Activated CD4-positive, alpha-beta memory T cell treated with anti-CD3 and anti-CD28 coated beads, Interleukin-2, amount 10 ng/mL, durations not matched to agents 7 days and 5 days (primary cell): ENCODE measurements at regions not wholly inside any gene's neighbourhood (a gene's known extent, or its start where the extent isn't known, plus 50 kb on each side); places are given as distances from the start of the nearest gene placed in this dataset.

Experiments used
- CTCF ChIA-PET: fragments of 350-600 bp; sonication (Branson Sonifier 250); formaldehyde crosslinking; loops from one replicate; lab custom pipeline; 2021; ENCODE audit warnings: antibody characterized with exemption, inconsistent platforms; lab: Charles Lee
- POLR2A ChIA-PET: fragments of 350-600 bp; sonication (Branson Sonifier 250); formaldehyde crosslinking; loops from one replicate; lab custom pipeline; 2021; ENCODE audit warnings: antibody characterized with exemption; lab: Charles Lee
- DNase-seq: peaks from one replicate; pipeline ENCODE4 v3.0.0-alpha.2; 2020
- H3K27ac Mint-ChIP-seq: one replicate; pipeline ENCODE4 v1.8.0; 2021; ENCODE audit warnings: mild to moderate bottlenecking, mixed read lengths
- H3K27me3 Mint-ChIP-seq: one replicate; pipeline ENCODE4 v1.8.0; 2021; ENCODE audit warnings: mixed read lengths
- H3K36me3 Mint-ChIP-seq: one replicate; pipeline ENCODE4 v1.8.0; 2021; ENCODE audit warnings: low read depth, mixed read lengths
- H3K4me1 Mint-ChIP-seq: one replicate; pipeline ENCODE4 v1.8.0; 2021; ENCODE audit warnings: mixed read lengths
- H3K4me3 Mint-ChIP-seq: one replicate; pipeline ENCODE4 v1.8.0; 2021; ENCODE audit warnings: mild to moderate bottlenecking, mixed read lengths
- H3K9me3 Mint-ChIP-seq: one replicate; pipeline ENCODE4 v1.8.0; 2021; ENCODE audit warnings: mixed read lengths

- H3K27ac Mint-ChIP-seq = no peak overlapping the region
- POLR2A ChIA-PET = no interaction called here
These were observed 894.6 kb upstream of the NEGR1 start for GRCh38 chr1:73176902-73177301.

GRCh38 chr1:73167009-73167657, 884.8 kb upstream of the NEGR1 start:
- ChIA-PET CTCF (no interaction called here), POLR2A (no interaction called here)
- H3K36me3 Mint-ChIP-seq = no peaks in the 10 kb centered on the region
- no peaks in the 10 kb centered on the region for H3K4me1 Mint-ChIP-seq
- no peak for DNase-seq
- no peaks in the 10 kb centered on the region for H3K27me3 Mint-ChIP-seq
- H3K9me3 Mint-ChIP-seq = peaks cover 10% of the 10 kb centered on the region
- no peak overlapping the region for H3K27ac Mint-ChIP-seq
- no peak overlapping the region for H3K4me3 Mint-ChIP-seq

More at GRCh38 chr1:73176902-73177301, 894.6 kb upstream of the NEGR1 start:
- Mint-ChIP-seq H3K36me3 (no peaks in the 10 kb centered on the region), H3K9me3 (peaks cover 9% of the 10 kb centered on the region), H3K27me3 (no peaks in the 10 kb centered on the region), H3K4me1 (no peaks in the 10 kb centered on the region), H3K4me3 (no peak overlapping the region)
- CTCF ChIA-PET = no interaction called here
- no peak for DNase-seq

GRCh38 chr1:73162564-73162963, 880.2 kb upstream of the NEGR1 start:
- Mint-ChIP-seq H3K9me3 (peaks cover 10% of the 10 kb centered on the region), H3K27me3 (no peaks in the 10 kb centered on the region), H3K4me3 (no peak overlapping the region), H3K36me3 (no peaks in the 10 kb centered on the region), H3K27ac (no peak overlapping the region), H3K4me1 (no peaks in the 10 kb centered on the region)
- CTCF ChIA-PET = no interaction called here
- POLR2A ChIA-PET = no interaction called here
- no peak for DNase-seq

GRCh38 chr1:73161418-73161817, 879.1 kb upstream of the NEGR1 start:
- no peak overlapping the region for H3K4me3 Mint-ChIP-seq
- peaks cover 5% of the 10 kb centered on the region for H3K9me3 Mint-ChIP-seq
- DNase-seq = no peak
- no peaks in the 10 kb centered on the region for H3K4me1 Mint-ChIP-seq
- H3K27ac Mint-ChIP-seq = no peak overlapping the region
- H3K27me3 Mint-ChIP-seq = no peaks in the 10 kb centered on the region
- ChIA-PET POLR2A (no interaction called here), CTCF (no interaction called here)
- no peaks in the 10 kb centered on the region for H3K36me3 Mint-ChIP-seq

GRCh38 chr1:73160759-73161158, 878.4 kb upstream of the NEGR1 start:
- Mint-ChIP-seq H3K36me3 (no peaks in the 10 kb centered on the region), H3K27ac (no peak overlapping the region), H3K4me1 (no peaks in the 10 kb centered on the region), H3K9me3 (peaks cover 5% of the 10 kb centered on the region), H3K27me3 (no peaks in the 10 kb centered on the region), H3K4me3 (no peak overlapping the region)
- DNase-seq = no peak
- CTCF ChIA-PET = no interaction called here
- POLR2A ChIA-PET = no interaction called here

- Mint-ChIP-seq H3K27ac (no peak overlapping the region), H3K9me3 (peaks cover 5% of the 10 kb centered on the region), H3K36me3 (no peaks in the 10 kb centered on the region), H3K4me3 (no peak overlapping the region), H3K4me1 (no peaks in the 10 kb centered on the region), H3K27me3 (no peaks in the 10 kb centered on the region)
- ChIA-PET CTCF (no interaction called here), POLR2A (no interaction called here)
- DNase-seq = no peak
These were observed 862.0 kb upstream of the NEGR1 start for GRCh38 chr1:73144311-73144710.

GRCh38 chr1:73136975-73137374, 854.6 kb upstream of the NEGR1 start:
- Mint-ChIP-seq H3K27me3 (no peaks in the 10 kb centered on the region), H3K4me1 (no peaks in the 10 kb centered on the region), H3K9me3 (peaks cover 5% of the 10 kb centered on the region), H3K27ac (no peak overlapping the region), H3K4me3 (no peak overlapping the region), H3K36me3 (no peaks in the 10 kb centered on the region)
- ChIA-PET POLR2A (no interaction called here), CTCF (no interaction called here)
- no peak for DNase-seq

GRCh38 chr1:73106931-73107330, 824.6 kb upstream of the NEGR1 start:
- Mint-ChIP-seq H3K27ac (no peak overlapping the region), H3K36me3 (no peaks in the 10 kb centered on the region), H3K27me3 (no peaks in the 10 kb centered on the region), H3K4me3 (no peak overlapping the region), H3K9me3 (peaks cover 9% of the 10 kb centered on the region), H3K4me1 (no peaks in the 10 kb centered on the region)
- CTCF ChIA-PET = no interaction called here
- POLR2A ChIA-PET = no interaction called here
- DNase-seq = no peak

- CTCF ChIA-PET = no interaction called here
- Mint-ChIP-seq H3K36me3 (no peaks in the 10 kb centered on the region), H3K27me3 (no peaks in the 10 kb centered on the region), H3K4me3 (no peak overlapping the region), H3K27ac (no peak overlapping the region), H3K9me3 (peaks cover 12% of the 10 kb centered on the region), H3K4me1 (no peaks in the 10 kb centered on the region)
- POLR2A ChIA-PET = no interaction called here
- DNase-seq = no peak
These were observed 823.4 kb upstream of the NEGR1 start for GRCh38 chr1:73105755-73106154.

- POLR2A ChIA-PET = no interaction called here
- H3K27ac Mint-ChIP-seq = no peak overlapping the region
- H3K9me3 Mint-ChIP-seq = peaks cover 12% of the 10 kb centered on the region
- H3K27me3 Mint-ChIP-seq = no peaks in the 10 kb centered on the region
- H3K4me1 Mint-ChIP-seq = no peaks in the 10 kb centered on the region
- H3K36me3 Mint-ChIP-seq = no peaks in the 10 kb centered on the region
- CTCF ChIA-PET = no interaction called here
- DNase-seq = no peak
- H3K4me3 Mint-ChIP-seq = no peak overlapping the region
These were observed 822.4 kb upstream of the NEGR1 start for GRCh38 chr1:73104749-73105148.

GRCh38 chr1:73100216-73100615, 817.9 kb upstream of the NEGR1 start:
- H3K4me3 Mint-ChIP-seq = no peak overlapping the region
- ChIA-PET CTCF (no interaction called here), POLR2A (no interaction called here)
- no peak for DNase-seq
- no peaks in the 10 kb centered on the region for H3K36me3 Mint-ChIP-seq
- H3K9me3 Mint-ChIP-seq = peaks cover 10% of the 10 kb centered on the region
- H3K27me3 Mint-ChIP-seq = no peaks in the 10 kb centered on the region
- no peaks in the 10 kb centered on the region for H3K4me1 Mint-ChIP-seq
- H3K27ac Mint-ChIP-seq = no peak overlapping the region

- Mint-ChIP-seq H3K27ac (no peak overlapping the region), H3K27me3 (no peaks in the 10 kb centered on the region), H3K36me3 (no peaks in the 10 kb centered on the region), H3K9me3 (peaks cover 5% of the 10 kb centered on the region), H3K4me3 (no peak overlapping the region), H3K4me1 (no peaks in the 10 kb centered on the region)
- POLR2A ChIA-PET = no interaction called here
- CTCF ChIA-PET = no interaction called here
- DNase-seq = no peak
These were observed 815.6 kb upstream of the NEGR1 start for GRCh38 chr1:73097917-73098316.

GRCh38 chr1:73096841-73097240, 814.5 kb upstream of the NEGR1 start:
- ChIA-PET CTCF (no interaction called here), POLR2A (no interaction called here)
- peaks cover 9% of the 10 kb centered on the region for H3K9me3 Mint-ChIP-seq
- DNase-seq = no peak
- no peaks in the 10 kb centered on the region for H3K4me1 Mint-ChIP-seq
- no peak overlapping the region for H3K27ac Mint-ChIP-seq
- H3K36me3 Mint-ChIP-seq = no peaks in the 10 kb centered on the region
- no peak overlapping the region for H3K4me3 Mint-ChIP-seq
- no peaks in the 10 kb centered on the region for H3K27me3 Mint-ChIP-seq

GRCh38 chr1:73092383-73092782, 810.0 kb upstream of the NEGR1 start:
- Mint-ChIP-seq H3K27me3 (no peaks in the 10 kb centered on the region), H3K27ac (no peak overlapping the region), H3K36me3 (no peaks in the 10 kb centered on the region), H3K4me1 (no peaks in the 10 kb centered on the region), H3K4me3 (no peak overlapping the region), H3K9me3 (peaks cover 6% of the 10 kb centered on the region)
- no peak for DNase-seq
- ChIA-PET POLR2A (no interaction called here), CTCF (no interaction called here)
